OCI-LY7 (cell line): ENCODE measurements at regions not wholly inside any gene's neighbourhood (a gene's known extent, or its start where the extent isn't known, plus 50 kb on each side); places are given as distances from the start of the nearest gene placed in this dataset.
"Not testable (repeated sequence)": the region's sequence is repeated elsewhere in the genome, so short reads cannot be mapped to it uniquely, and the experiment has no call there.

Experiments used
- BruUV-seq: library from RNA; stranded (reverse); fragments of 400-500 nt; replicated peaks from 2 replicates; lab custom pipeline; 2021; lab: Mats Ljungman, UMichigan
- CTCF ChIA-PET: fragments of 300-600 bp; sonication (Branson Sonifier 250); formaldehyde crosslinking; loops from one replicate; lab custom pipeline; 2022; ENCODE audit warnings: antibody characterized with exemption; ENCODE audit not compliant: unreplicated experiment; lab: Charles Lee
- POLR2A ChIA-PET: fragments of 300-600 bp; sonication (Branson Sonifier 250); formaldehyde crosslinking; loops from one replicate; lab custom pipeline; 2022; ENCODE audit warnings: antibody characterized with exemption; lab: Charles Lee
- DNase-seq: peaks from one replicate; pipeline ENCODE4 v3.0.0-alpha.2; 2015; ENCODE audit warnings: low spot score
- H2AFZ ChIP-seq: fragments of 200-600 bp; sonication (generic), shearing (Covaris generic); 2 replicates; pipeline ENCODE4 v1.6.1; 2014; ENCODE audit warnings: mild to moderate bottlenecking, antibody characterized with exemption, low read length, moderate library complexity
- H3K27ac ChIP-seq: fragments of 200-600 bp; sonication (generic); 2 replicates; pipeline ENCODE4 v1.5.1; 2014; ENCODE audit warnings: mixed run types, low read depth, mild to moderate bottlenecking, moderate library complexity, low read length, inconsistent platforms; ENCODE audit not compliant: poor library complexity, severe bottlenecking
- H3K36me3 ChIP-seq: fragments of 200-600 bp; sonication (generic); 2 replicates; pipeline ENCODE4 v1.6.1; 2014; ENCODE audit warnings: mild to moderate bottlenecking, antibody characterized with exemption, low read length, moderate library complexity, mixed read lengths; ENCODE audit not compliant: insufficient read depth
- H3K4me1 ChIP-seq: fragments of 200-600 bp; sonication (generic); 2 replicates; pipeline ENCODE4 v1.5.1; 2014; ENCODE audit warnings: mild to moderate bottlenecking, low read length; ENCODE audit not compliant: insufficient read depth, poor library complexity, severe bottlenecking
- H3K4me2 ChIP-seq: fragments of 200-600 bp; sonication (generic); 2 replicates; pipeline ENCODE4 v1.6.1; 2014; ENCODE audit warnings: mild to moderate bottlenecking, low read length
- H3K4me3 ChIP-seq: fragments of 200-600 bp; sonication (generic); 2 replicates; pipeline ENCODE4 v1.5.1; 2014; ENCODE audit warnings: mild to moderate bottlenecking, low read depth, low read length; ENCODE audit not compliant: poor library complexity, severe bottlenecking
- H3K79me2 ChIP-seq: fragments of 200-600 bp; sonication (generic); 2 replicates; pipeline ENCODE4 v1.6.1; 2016; ENCODE audit warnings: low read depth, mild to moderate bottlenecking, low read length, moderate library complexity, mixed read lengths; ENCODE audit not compliant: insufficient read depth
- H3K9me2 ChIP-seq: fragments of 200-600 bp; sonication (generic); 2 replicates; pipeline ENCODE4 v1.6.1; 2016; ENCODE audit warnings: mild to moderate bottlenecking, low read length, mixed read lengths; ENCODE audit not compliant: insufficient read depth
- H3K9me3 ChIP-seq: fragments of 200-600 bp; sonication (generic); 2 replicates; pipeline ENCODE4 v1.6.1; 2014; ENCODE audit warnings: mild to moderate bottlenecking, mixed run types, low read length, mixed read lengths
- H4K20me1 ChIP-seq: fragments of 200-600 bp; sonication (generic); 2 replicates; pipeline ENCODE4 v1.6.1; 2014; ENCODE audit warnings: mild to moderate bottlenecking, antibody characterized with exemption, low read length, moderate library complexity, mixed read lengths; ENCODE audit not compliant: insufficient read depth
- EZH2phosphoT487 ChIP-seq: fragments of 200-600 bp; sonication (generic); IDR thresholded peaks from 2 replicates; pipeline ENCODE4 v1.6.1; 2018; ENCODE audit warnings: low read depth, borderline replicate concordance, mild to moderate bottlenecking, mixed run types, antibody characterized with exemption, low read length, moderate library complexity, mixed read lengths
- intact Hi-C: fragments of 100-400 bp; cut with micrococcal nuclease; formaldehyde crosslinking; loops from one replicate; pipeline ENCODE4 v1.10.0; 2022; ENCODE audit not compliant: unreplicated experiment
- TF ChIP-seq, protein P1 (sequence below): fragments of 200-600 bp; sonication (generic); conservative IDR thresholded peaks from 2 replicates; pipeline ENCODE4 v1.5.1; 2014; ENCODE audit warnings: mild to moderate bottlenecking, antibody characterized with exemption, low read length, moderate library complexity, mixed read lengths

DNA sequence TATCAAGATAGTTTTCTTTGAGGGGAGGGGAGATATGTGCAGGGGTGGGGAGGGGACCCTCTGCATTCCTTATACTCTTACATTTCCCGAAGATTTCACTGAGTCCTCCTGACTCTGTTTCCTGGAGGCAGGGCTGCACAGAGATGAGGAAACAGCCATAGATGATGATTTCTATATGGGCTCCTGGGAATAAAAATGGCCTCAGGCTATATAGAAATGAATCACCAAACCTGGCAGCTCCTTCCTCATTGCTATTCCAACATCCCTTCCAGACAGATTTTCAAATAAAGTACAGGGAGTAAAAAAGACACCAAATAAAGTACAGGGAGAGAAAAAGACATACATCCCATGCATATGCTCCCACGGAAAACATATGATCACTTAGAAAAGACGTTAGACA, 474.8 kb upstream of the RAB6C start:
- no peaks in the 10 kb centered on the region for H3K4me1 ChIP-seq
- no peak overlapping the region for H3K4me2 ChIP-seq
- H4K20me1 ChIP-seq, result no peaks in the 10 kb centered on the region
- no peaks in the 10 kb centered on the region for H3K9me2 ChIP-seq
- intact Hi-C loops, result no loop called here
- H3K9me3 ChIP-seq, result no peaks in the 10 kb centered on the region
- BruUV-seq, result no TSS peak
- H3K79me2 ChIP-seq, result no peaks in the 10 kb centered on the region
- H2AFZ ChIP-seq, result no peak overlapping the region
- H3K36me3 ChIP-seq, result no peaks in the 10 kb centered on the region
- CTCF ChIA-PET, result no interaction called here
- no peak for TF ChIP-seq EZH2phosphoT487
- TF ChIP-seq, protein P1, sequence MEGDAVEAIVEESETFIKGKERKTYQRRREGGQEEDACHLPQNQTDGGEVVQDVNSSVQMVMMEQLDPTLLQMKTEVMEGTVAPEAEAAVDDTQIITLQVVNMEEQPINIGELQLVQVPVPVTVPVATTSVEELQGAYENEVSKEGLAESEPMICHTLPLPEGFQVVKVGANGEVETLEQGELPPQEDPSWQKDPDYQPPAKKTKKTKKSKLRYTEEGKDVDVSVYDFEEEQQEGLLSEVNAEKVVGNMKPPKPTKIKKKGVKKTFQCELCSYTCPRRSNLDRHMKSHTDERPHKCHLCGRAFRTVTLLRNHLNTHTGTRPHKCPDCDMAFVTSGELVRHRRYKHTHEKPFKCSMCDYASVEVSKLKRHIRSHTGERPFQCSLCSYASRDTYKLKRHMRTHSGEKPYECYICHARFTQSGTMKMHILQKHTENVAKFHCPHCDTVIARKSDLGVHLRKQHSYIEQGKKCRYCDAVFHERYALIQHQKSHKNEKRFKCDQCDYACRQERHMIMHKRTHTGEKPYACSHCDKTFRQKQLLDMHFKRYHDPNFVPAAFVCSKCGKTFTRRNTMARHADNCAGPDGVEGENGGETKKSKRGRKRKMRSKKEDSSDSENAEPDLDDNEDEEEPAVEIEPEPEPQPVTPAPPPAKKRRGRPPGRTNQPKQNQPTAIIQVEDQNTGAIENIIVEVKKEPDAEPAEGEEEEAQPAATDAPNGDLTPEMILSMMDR, result no peak
- no peak overlapping the region for H3K4me3 ChIP-seq
- no peak for DNase-seq
- H3K27ac ChIP-seq, result no peak overlapping the region
- POLR2A ChIA-PET, result no interaction called here

DNA sequence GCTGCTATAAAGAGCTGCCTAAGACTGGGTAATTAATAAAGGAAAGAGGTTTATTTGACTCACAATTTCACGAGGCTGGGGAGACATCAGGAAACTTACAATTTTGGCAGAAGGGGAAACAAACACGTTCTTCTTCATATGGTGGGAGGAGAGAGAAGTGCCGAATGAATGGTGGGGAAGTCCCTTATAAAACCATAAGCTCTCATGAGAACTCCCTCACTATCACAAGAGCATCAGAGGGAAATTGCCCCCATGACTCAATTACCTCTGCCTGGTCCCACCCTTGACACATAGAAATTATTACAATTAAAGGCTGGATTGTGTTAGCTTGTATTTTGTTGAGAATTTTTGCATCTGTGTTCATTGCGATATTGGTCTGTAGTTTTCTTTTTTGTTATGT, 460.5 kb upstream of the RAB6C start:
- Histone ChIP-seq H4K20me1 (no peaks in the 10 kb centered on the region), H3K4me2 (no peak overlapping the region), H3K4me1 (no peaks in the 10 kb centered on the region), H3K9me3 (no peaks in the 10 kb centered on the region), H3K79me2 (no peaks in the 10 kb centered on the region), H3K27ac (no peak overlapping the region), H3K9me2 (no peaks in the 10 kb centered on the region), H3K36me3 (no peaks in the 10 kb centered on the region), H3K4me3 (no peak overlapping the region), H2AFZ (no peak overlapping the region)
- no TSS peak for BruUV-seq
- TF ChIP-seq, protein P1, result no peak
- TF ChIP-seq EZH2phosphoT487, result no peak
- no peak for DNase-seq
- POLR2A ChIA-PET, result no interaction called here
- intact Hi-C loops, result no loop called here
- CTCF ChIA-PET, result no interaction called here

DNA sequence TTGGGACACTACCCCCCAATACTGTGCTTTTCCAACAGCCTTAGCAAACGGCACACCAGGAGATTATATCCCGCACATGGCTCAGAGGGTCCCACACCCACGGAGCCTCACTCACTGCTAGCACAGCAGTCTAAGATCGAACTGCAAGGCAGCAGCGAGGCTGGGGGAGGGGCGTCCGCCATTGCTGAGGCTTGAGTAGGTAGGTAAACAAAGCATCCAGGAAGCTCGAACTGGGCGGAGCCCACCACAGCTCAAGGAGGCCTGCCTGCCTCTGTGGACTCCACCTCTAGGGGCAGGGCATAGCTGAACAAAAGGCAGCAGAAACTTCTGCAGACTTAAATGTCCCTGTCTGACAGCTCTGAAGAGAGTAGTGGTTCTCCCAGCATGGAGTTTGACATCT, 447.3 kb upstream of the RAB6C start:
- H3K4me2 ChIP-seq, H3K79me2 ChIP-seq, BruUV-seq, CTCF ChIA-PET, H3K9me2 ChIP-seq, intact Hi-C loops, H3K36me3 ChIP-seq, H3K4me3 ChIP-seq, DNase-seq, H3K4me1 ChIP-seq, H4K20me1 ChIP-seq, H3K9me3 ChIP-seq, H3K27ac ChIP-seq, H2AFZ ChIP-seq: not testable (repeated sequence)
- POLR2A ChIA-PET, result interaction anchor here (1.2 kb wide), 1 partner anchor 21 kb away, joined by 4 read pairs; no protein-coding TSS in a partner anchor
